Bronchial epithelial cell (primary cell): ENCODE measurements at regions not wholly inside any gene's neighbourhood (a gene's known extent, or its start where the extent isn't known, plus 50 kb on each side); places are given as distances from the start of the nearest gene placed in this dataset.

Experiments
- DNase-seq: peaks from one replicate; pipeline ENCODE4 v3.0.0-alpha.2; 2010; ENCODE audit warnings: low read depth
- FAIRE-seq: peaks from 2 replicates; lab custom pipeline; 2011; peaks lifted over from hg19 to GRCh38; lab: Jason Lieb, UNC
- H3K27me3 ChIP-seq: 2 replicates; pipeline ENCODE4 v1.5.1; 2011; ENCODE audit warnings: low read length; ENCODE audit not compliant: control insufficient read depth, insufficient read depth
- H3K36me3 ChIP-seq: 2 replicates; pipeline ENCODE4 v1.5.1; 2011; ENCODE audit warnings: low read length; ENCODE audit not compliant: control insufficient read depth, insufficient read depth
- H3K4me3 ChIP-seq: 2 replicates; pipeline ENCODE4 v1.5.1; 2011; ENCODE audit warnings: mild to moderate bottlenecking, low read depth, low read length, control low read depth
- TF ChIP-seq, protein P1 (sequence below): IDR thresholded peaks from 2 replicates; pipeline ENCODE4 v1.5.1; 2011; ENCODE audit warnings: mild to moderate bottlenecking, moderate library complexity, low read length, control low read depth, inconsistent platforms; ENCODE audit not compliant: insufficient read depth, severe bottlenecking

- FAIRE-seq (no peak), DNase-seq (no peak)
- Histone ChIP-seq H3K36me3 (no peaks in the 10 kb centered on the region), H3K27me3 (no peaks in the 10 kb centered on the region), H3K4me3 (no peak overlapping the region)
- TF ChIP-seq, protein P1, sequence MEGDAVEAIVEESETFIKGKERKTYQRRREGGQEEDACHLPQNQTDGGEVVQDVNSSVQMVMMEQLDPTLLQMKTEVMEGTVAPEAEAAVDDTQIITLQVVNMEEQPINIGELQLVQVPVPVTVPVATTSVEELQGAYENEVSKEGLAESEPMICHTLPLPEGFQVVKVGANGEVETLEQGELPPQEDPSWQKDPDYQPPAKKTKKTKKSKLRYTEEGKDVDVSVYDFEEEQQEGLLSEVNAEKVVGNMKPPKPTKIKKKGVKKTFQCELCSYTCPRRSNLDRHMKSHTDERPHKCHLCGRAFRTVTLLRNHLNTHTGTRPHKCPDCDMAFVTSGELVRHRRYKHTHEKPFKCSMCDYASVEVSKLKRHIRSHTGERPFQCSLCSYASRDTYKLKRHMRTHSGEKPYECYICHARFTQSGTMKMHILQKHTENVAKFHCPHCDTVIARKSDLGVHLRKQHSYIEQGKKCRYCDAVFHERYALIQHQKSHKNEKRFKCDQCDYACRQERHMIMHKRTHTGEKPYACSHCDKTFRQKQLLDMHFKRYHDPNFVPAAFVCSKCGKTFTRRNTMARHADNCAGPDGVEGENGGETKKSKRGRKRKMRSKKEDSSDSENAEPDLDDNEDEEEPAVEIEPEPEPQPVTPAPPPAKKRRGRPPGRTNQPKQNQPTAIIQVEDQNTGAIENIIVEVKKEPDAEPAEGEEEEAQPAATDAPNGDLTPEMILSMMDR: no peak
These were observed 432.7 kb downstream of the ZIC3 start for GRCh38 chrX:137998619-137999018.

GRCh38 chrX:137999071-137999470 lies 433.1 kb downstream of the ZIC3 start:
- no peak for FAIRE-seq
- TF ChIP-seq, protein P1: no peak
- no peaks in the 10 kb centered on the region for H3K36me3 ChIP-seq
- H3K27me3 ChIP-seq: no peaks in the 10 kb centered on the region
- H3K4me3 ChIP-seq: no peak overlapping the region
- no peak for DNase-seq

DNA sequence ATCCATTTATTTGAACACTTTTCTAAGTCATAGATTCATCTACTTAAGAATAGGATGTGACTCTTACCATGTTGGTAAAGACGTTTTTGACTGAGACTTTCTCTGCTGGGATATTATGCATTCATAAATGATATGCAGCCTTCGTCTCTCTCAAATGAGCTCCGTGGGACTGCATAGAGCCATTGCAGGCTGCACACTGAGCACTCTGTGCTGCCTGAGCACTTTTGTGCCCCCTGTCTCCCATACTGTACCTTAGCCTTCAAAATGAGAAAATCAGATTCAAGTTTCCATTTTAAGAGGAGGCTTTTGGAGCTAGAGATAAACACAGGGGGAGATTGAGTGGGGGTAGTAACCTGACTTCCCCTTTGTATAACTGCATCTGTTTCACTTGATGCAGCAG lies 433.6 kb downstream of the ZIC3 start:
- DNase-seq (no peak), FAIRE-seq (no peak)
- TF ChIP-seq, protein P1: no peak
- Histone ChIP-seq H3K36me3 (no peaks in the 10 kb centered on the region), H3K4me3 (no peak overlapping the region), H3K27me3 (no peaks in the 10 kb centered on the region)

DNA sequence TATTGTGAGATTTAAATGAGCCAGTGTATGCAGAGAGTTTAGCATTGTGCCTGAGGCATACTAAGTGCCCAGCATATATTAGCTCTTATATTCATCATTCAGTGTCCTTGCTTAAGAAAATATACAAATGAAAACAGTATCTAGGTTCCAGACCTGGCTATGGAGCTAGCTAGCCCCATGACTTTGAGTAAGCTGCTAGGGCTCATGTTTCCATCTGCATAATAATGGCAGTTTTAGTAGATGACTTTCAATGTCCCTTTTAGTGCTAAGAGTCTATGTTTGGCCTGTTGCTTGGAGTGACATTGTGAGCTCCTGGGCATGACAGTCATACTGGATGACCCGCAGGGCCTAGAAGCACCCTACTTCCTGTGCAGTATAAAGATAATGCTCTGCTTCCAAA lies 435.3 kb downstream of the ZIC3 start:
- TF ChIP-seq, protein P1: no peak
- FAIRE-seq (no peak), DNase-seq (no peak)
- H3K36me3 ChIP-seq: no peaks in the 10 kb centered on the region
- no peak overlapping the region for H3K4me3 ChIP-seq
- H3K27me3 ChIP-seq: no peaks in the 10 kb centered on the region

DNA sequence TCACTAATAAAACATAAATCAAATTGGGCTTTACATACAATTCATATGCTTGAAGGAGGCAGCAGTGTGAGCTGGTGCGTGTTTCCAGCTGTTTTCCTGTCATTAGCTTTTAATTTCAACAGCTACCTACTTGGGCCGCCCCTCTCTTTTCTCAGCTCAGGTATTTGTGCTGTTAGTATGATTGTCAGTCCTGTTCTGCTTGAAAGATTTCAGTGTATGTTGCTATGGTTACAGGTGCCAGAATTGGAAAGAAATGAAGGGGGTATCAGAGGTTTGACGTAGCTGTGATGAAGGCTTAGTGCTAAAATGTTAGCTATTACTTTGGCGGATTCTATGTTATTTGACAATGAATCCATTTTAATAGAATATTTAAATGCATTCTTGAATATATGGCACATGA lies 440.3 kb downstream of the ZIC3 start:
- Histone ChIP-seq H3K4me3 (no peak overlapping the region), H3K27me3 (no peaks in the 10 kb centered on the region), H3K36me3 (no peaks in the 10 kb centered on the region)
- TF ChIP-seq, protein P1: no peak
- FAIRE-seq (no peak), DNase-seq (no peak)

DNA sequence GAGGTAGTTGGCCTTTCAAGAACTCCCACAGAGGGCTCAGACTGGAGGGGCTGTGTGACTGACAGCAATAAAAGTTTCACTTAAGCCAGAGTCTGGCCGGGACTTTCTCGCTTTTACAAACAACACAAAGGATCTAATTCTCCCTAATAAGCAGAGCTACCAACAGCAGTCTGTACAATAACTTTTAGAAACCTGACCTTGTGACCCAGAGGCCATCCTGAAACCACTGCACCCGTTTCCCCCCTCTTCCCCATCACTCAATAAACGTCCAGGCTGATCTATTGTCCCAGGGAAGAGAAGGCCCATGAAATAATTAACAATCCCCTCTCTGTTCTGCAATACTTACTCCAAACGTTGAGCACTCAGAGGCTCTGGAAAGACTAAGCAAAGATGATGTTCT lies 442.4 kb downstream of the ZIC3 start:
- DNase-seq (no peak), FAIRE-seq (no peak)
- Histone ChIP-seq H3K36me3 (no peaks in the 10 kb centered on the region), H3K27me3 (no peaks in the 10 kb centered on the region), H3K4me3 (no peak overlapping the region)
- TF ChIP-seq, protein P1: no peak
